ENCODE measurements at regions not wholly inside any gene's neighbourhood (a gene's known extent, or its start where the extent isn't known, plus 50 kb on each side); places are given as distances from the start of the nearest gene placed in this dataset.

DNA sequence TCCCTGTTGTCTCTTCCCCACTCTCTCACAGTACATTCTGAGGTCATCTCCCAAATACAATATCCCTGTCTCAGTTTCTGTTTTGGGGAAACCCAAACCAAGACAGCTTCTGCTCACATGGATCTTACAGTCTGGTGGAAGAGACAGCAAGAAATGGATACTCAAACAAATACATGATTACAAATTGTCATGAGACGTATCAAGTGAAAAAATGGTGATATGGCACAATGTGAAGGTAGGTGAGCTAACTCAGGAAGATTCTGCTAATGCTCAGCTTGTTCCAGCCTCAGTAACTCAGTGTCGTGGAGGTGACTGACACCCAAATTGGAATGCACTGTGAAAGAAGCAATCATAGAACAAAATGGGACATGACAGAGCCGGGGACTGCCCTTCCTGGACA, 68.3 kb downstream of the CHST1 start:
- no peak for DNase-seq

DNA sequence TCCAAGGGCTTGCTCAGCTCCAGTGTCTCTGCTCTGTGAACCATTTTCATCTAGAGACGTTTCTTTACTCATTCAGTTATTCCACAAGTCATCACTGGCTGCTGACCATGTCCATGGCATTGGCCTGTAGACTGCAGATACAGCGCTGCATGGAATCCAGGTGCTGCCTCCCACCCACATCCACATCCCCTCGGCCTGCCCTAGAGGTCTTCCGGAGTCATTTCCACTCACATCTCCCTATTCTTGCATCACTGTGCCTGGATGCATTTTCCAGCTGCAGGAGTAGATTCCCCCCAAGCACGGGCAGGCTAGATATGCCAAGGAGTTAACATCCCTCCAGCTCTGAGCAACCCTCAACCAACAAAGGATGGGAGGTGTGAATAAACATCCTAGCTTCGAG, 68.9 kb downstream of the CHST1 start:
- no peak for DNase-seq

DNA sequence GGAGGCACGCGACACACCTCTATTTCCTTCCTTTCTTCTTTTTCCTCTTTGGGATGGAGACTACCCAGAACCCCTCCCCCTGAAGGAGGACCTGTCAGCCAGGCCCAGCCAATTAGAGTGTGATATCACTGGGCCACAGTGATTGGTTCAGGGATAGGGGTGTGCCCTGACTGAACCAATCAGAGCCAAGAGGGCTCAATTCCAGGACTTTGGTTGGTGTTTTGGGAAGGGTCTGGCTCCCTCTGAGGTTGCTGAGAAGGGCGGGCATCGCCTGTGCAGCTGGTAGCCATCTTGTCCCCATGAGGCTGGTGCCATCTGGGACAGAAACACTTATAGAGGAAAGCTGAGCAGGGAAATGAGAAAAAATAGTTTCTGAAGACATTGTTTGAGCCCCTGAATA, 71.4 kb downstream of the CHST1 start:
- DNase-seq = no peak

- DNase-seq = no peak
Observed at GRCh38 chr11:45592636-45593035, 72.8 kb downstream of the CHST1 start.

DNA sequence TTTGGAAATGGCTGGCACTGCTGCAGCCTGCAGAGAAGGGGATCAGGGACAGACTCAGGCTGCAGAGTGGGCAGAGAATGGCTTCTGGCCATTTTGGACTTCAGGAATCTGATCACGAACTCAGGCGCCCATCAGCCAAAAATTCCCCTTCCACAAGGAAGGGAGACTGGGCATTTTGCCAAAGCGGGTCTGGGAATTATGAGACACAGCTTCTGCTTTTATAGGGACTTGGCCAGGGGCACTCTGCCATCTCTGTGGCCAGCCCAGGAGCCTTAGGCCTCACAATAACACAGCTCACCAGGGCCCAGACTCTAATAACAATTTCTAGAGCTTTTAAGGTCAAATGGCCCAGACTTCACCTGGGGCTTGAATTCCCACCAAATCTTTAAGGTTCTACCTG, 74.7 kb downstream of the CHST1 start:
- DNase-seq = no peak

DNA sequence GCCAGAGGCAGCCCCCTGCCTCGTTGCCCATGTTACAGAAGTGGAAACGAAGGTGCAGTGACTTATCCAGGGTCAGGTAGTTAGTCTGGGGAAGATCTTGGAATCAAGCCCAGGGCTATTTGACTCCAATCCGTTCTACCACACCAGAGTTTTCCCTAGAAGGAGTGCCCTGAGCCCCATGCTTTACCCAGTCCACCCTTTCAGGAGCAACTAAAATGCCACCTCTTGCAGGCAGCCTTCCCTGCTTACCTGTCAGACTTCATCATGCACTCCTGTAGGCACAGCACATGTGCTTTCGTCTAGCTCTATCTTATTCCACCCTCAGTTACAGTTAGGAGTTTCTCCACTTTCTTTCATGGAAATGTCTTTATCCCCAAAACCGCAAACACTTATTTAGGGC, 80.2 kb downstream of the CHST1 start:
- DNase-seq = no peak

DNA sequence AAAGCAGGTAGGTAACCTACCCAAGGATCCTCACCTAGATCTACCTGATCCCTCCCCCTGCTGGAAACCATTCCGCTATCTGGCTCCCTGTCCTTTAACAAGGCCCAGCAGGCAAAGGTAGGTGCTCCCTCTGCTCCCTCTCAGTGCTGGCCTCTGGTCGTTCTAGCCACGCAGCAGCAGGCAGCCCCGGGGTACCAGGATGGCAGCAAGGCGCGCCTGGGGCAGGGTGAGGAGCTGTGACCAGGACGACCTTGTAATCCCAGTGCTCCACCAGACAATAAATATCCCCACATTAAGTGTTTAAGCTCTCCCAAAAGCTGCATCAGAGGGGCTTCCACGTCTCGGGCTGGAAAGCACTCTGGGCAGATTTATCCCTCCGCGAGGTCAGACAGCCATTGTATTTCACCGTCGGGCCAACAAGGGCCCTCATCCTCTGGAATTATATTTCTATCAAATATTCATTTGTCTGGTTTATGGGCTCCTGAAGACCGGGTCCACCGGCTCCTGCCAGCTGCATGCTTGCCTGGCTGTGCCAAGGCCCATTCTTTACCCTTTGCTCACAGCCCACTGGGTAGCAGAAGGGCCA, 81.3 kb downstream of the CHST1 start:
- DNase-seq = no peak

DNA sequence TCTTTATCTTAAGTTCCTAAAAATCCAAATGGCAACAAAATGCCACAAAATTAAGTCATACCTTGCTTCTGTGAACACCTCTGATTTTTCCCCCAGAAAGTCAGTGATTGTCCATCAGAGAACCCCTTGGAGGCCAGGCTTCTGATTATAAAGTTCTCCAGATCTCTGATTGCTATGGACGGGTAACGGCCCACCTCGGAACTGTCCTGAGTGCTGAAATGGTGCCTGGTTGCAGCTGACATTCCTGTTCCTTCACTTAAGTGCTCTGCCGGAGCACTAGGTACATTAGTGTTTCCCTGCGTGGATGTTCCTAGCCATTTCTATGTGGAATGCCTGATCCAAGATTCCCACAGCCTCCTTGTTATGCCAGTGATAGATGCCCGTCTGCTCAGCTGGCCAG, 85.0 kb downstream of the CHST1 start:
- DNase-seq = no peak

DNA sequence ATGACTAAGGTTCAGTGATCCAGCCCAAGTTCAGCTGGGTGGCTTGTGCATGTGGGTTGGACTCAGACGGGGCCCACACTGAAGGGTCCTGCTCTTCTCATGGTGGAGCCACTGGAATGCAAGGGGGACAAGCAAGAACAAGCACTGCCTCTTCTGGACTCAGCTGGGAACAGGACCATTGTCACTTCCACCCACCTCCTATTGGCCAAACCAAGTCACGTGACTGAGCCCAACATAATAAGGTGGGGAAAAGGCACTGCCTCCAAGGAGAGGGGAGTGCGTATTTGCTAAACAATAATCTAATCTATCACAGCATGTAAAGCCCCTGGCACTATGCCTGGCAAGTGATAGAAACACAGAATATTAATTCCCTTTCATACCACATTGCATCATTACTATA, 87.1 kb downstream of the CHST1 start:
- DNase-seq = no peak

- no peak for DNase-seq
Observed at GRCh38 chr11:45577752-45578151, 87.7 kb downstream of the CHST1 start.

DNA sequence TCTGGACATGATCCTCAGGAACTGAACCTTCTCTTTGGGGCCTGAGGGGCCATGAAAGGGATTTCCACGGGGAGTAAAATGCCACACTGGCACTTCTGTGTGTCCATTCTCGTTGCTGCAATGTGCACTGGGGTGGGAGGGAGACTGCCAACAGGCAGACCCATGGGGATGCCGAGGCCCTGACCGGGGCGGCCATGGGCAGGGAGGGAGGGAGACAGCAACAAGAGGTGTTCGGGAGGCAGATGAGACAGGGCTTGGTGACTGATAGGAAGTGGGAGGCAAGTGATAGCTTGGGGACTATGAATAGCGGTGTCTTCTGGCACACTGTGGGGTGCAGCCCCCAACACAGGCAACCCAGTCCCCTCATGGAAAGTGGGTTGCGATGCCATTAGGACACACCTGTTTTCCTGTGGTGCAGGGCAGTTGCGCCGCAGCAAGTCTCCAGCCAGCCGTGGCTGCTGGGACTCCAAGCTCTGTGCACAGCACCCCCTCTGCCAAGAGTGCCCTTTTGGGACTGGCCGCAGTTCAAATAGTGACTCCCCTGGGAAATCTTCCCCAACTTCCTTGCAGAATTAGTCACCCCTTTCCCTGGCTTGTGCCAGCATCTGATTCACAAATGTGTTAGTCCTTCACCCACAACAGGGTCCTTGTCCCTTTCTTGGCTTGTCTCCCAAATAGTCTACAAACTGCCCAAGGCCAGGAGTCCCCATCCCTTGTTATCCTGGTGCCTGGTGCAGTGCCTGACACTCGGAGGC, 88.8 kb downstream of the CHST1 start:
- DNase-seq = no peak

- DNase-seq = no peak
Observed at GRCh38 chr11:45573728-45574127, 91.7 kb downstream of the CHST1 start.

DNA sequence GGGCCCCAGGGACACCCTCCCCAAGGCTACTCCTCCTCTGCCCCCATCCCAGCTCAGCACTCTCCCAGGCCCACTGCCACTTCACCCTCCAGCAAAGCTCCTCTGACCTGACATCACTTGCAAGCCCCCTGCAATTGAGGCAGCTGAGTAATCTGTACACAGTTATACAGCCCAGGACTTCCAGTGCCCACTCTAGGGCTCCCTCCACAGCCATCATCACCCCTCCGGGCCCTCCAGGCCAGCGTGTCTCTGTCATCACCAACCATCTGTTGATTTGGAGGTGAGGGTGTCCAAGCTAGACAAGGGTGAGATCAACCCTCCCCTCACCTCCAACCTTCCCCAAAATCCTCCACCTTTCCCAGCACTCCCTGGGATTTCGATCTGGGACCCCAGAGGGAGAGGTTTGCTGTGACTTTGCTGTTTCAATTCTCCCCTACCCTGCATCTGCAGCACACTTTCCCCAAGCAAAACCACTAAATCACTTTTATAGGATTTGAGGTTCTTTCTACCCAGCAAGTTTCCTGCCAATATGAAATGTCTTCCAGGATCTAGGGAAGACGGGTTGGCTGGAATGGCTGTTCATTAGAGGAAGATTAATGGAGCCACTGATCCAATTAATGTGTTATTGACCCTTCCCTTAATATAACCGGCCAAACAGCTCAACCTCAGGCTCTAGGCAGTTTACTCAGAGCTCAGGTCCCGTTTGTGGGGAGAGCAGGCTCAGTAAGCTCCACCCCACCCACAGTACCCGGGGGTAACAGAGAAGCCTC, 92.9 kb downstream of the CHST1 start:
- DNase-seq = no peak

GRCh38 chr11:45569776-45570175, 95.6 kb downstream of the CHST1 start:
- no peak for DNase-seq

GRCh38 chr11:45568049-45568448, 97.4 kb downstream of the CHST1 start:
- DNase-seq = no peak

DNA sequence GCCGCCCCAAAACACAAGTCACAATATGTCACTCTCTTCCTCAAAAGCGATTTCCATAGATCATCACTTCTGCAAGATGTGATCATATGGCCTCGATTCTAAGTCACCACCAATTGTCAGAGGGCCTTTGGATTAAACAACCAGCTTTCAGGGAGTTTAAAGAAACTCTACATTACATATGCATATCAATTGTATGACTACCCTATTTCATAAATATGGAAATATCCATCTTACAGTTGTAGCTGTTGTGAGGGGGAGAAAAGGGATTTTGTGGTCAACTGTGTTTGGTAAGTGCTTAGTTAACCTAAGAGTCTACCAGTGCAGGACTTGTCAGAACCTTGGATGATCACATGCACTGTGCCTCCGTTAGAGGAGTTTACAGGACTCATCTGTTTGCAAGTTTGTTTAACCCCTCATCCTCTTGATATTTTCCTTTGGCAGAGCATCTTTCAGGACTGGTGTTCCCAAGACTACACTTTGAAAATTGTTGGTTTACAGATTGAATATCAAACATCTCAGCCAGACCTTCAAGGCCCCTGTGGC, 99.9 kb downstream of the CHST1 start:
- DNase-seq = no peak

GRCh38 chr11:45563810-45564209, 101.6 kb downstream of the CHST1 start:
- no peak for DNase-seq

DNA sequence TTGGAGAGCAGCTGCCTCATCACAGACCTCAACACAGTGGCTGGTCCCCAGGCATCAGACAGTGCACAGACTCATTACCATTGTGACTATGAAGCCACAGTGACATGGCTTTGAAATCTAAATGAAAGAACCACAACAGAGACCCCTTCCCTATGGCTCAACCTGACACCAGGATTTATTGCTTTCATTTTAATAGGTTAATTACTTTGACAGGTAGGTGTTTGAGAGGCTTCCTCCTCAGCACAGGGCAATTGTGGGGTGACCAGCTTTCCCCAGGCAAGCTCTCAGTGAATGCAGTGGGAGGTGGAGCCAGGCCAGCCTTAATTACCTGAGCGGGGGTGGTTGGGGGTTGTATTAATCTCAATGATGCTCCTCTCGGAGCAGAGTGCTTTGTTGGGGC, 102.3 kb downstream of the CHST1 start:
- no peak for DNase-seq

DNA sequence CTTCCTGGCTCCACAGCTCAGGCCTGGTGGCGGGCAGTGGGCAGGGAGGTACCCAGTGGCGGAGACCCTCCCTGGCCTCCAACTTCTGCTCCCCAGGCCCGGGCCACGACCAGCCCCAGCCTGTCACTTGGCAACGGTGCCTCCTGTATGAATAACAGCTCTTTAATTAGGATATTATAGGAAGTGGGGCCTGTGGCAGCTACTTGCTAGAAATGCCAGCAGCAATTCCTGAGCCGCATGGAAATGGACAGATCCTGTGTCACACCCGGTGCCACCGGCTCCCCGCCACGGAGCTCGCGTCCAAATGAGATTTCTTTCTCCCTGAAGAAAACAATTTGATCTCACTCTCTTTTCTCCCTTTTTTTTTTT, 104.5 kb downstream of the CHST1 start:
- DNase-seq = peak; percentile 27

DNA sequence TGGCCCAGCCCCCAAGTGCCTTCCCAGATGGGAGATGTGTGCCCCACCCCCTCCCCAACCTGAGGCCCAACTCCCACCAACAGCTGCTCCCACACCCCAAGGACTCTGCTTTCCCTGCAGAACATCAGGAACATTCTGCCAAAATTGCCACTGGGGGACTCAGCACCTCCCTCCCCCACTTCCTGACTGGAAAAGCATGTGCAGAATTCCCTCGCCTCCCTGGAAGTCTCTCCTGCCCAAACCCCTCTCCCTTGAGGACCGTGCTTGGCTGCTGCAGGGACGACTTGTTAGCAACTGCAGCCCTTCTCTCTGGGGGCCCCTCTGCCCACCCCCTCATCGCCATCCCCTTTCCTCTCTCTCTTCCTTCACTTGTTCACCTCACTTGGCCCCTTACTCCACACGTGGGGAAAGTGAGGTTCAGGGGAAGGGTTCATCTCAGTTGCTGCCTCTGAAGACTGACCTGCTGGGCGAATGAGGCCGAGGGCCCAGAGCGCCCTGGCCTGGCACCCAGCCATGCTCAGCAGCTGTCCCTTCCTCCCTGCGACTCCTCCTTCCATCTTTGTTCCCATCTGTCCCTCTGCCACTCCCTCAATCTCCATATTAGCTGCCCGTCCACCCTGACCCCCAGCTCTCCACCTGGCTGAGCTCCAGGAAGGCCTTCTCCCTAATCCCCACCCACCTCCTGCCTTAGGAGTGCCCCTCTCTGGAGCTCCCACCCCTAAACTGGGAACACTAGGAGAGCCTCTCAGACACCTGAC, 105.1 kb downstream of the CHST1 start:
- DNase-seq = peak; percentile 27

DNA sequence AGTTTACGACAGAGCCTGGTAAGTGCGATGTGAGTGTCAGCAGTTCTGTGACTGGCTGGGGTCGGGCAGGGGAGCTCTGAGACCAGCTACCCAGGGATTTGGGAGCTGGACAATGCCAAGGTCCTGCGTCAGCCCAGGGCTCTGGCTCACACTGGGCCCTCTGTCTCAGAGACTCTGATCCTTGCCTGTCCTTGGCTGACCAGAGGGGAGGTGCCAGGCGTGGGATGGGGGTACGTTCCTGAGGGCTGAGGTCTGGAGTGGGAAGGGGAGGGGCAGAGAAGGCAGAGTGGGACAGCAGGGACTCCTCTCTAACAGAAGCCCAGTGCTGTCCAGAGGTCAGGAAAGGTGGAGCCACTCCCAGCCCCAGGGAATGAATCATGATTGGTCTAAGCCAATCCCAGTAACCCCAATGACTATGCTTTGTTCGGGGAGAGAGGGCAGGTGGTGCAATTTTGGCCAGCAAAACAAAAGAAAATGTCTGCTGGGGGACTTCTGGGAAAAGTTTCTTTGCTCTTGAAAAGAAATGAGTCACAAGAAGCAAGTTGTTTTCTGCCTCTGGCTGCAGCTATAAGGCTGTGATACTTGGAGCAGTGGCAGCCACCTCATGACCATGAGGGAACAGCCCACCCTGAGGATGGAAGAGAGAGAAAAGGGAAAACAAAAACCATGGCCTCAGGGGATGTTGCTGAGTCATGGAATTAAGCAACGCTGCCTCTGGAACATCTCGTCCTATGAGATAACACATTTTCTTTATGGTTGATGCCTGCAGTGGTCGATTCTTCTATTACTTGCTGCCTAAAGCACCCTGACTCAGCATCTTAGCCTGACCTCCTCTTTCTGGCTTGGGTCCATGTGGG, 108.3 kb downstream of the CHST1 start:
- no peak for DNase-seq

Data from NCI-H2029 (cell line).